ENCODE measurements at regions not wholly inside any gene's neighbourhood (a gene's known extent, or its start where the extent isn't known, plus 50 kb on each side); places are given as distances from the start of the nearest gene placed in this dataset.
"Not testable (repeated sequence)": the region's sequence is repeated elsewhere in the genome, so short reads cannot be mapped to it uniquely, and the experiment has no call there.

- not testable (repeated sequence) for TF ChIP-seq E2F5 (CRISPR knock-in tag; IDR thresholded peaks at IDR 0.05); ZNF280A (IDR thresholded peaks at IDR 0.05; ENCODE audit: low read depth, partially characterized antibody); SIX5 (IDR thresholded peaks at IDR 0.05; ENCODE audit: borderline replicate concordance in 1 of 2, insufficient read depth in 1 of 2, low read depth in 1 of 2, low read length in 2 of 2); HDGF (IDR thresholded peaks at IDR 0.05); SRSF1 (IDR thresholded peaks at IDR 0.05; ENCODE audit: low read depth, low read length); BRF1 (IDR thresholded peaks at IDR 0.05; ENCODE audit: borderline replicate concordance, extremely low read depth, insufficient read length); FOXO4 (CRISPR knock-in tag; IDR thresholded peaks at IDR 0.05); ELF4 (CRISPR knock-in tag; IDR thresholded peaks at IDR 0.05)
- TF ChIP-seq, protein P1, sequence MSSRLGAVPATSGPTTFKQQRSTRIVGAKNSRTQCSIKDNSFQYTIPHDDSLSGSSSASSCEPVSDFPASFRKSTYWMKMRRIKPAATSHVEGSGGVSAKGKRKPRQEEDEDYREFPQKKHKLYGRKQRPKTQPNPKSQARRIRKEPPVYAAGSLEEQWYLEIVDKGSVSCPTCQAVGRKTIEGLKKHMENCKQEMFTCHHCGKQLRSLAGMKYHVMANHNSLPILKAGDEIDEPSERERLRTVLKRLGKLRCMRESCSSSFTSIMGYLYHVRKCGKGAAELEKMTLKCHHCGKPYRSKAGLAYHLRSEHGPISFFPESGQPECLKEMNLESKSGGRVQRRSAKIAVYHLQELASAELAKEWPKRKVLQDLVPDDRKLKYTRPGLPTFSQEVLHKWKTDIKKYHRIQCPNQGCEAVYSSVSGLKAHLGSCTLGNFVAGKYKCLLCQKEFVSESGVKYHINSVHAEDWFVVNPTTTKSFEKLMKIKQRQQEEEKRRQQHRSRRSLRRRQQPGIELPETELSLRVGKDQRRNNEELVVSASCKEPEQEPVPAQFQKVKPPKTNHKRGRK (tag; IDR thresholded peaks at IDR 0.05), result not testable (repeated sequence)
Observed at GRCh38 chr4:3876057-3876845, 110.1 kb downstream of the ADRA2C start.

Data from K562 (cell line).